ENCODE measurements at regions not wholly inside any gene's neighbourhood (a gene's known extent, or its start where the extent isn't known, plus 50 kb on each side); places are given as distances from the start of the nearest gene placed in this dataset.
"Not testable (repeated sequence)": the region's sequence is repeated elsewhere in the genome, so short reads cannot be mapped to it uniquely, and the experiment has no call there.

DNA sequence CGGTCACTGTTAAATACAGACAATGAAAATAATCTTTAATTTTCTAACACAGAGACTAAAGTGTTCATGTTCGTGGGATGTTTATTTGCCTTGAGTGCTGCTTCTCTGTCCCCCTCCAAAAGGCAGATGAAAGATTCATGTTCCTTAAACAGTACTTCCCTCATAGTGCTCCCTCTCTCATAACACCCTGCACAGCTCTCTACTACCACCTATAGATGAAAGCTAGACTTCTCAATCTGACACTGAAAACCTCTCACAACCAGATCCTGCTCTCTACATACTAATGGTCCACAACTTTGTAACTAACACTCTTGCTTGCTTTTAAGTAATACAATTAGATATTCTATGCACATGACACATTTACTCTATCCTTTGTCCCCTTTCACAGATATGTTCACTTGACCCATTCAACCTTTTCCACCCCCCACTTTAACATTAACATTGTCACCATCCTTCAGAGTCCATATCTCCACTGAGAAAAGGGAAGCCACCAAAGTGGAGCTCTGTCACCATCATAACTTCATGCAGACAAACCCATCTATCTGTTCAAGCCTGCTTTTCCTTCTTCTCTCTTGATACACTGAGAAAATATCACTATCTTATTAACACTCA is 266.4 kb upstream of the USP15 start:
- no peak for DNase-seq

DNA sequence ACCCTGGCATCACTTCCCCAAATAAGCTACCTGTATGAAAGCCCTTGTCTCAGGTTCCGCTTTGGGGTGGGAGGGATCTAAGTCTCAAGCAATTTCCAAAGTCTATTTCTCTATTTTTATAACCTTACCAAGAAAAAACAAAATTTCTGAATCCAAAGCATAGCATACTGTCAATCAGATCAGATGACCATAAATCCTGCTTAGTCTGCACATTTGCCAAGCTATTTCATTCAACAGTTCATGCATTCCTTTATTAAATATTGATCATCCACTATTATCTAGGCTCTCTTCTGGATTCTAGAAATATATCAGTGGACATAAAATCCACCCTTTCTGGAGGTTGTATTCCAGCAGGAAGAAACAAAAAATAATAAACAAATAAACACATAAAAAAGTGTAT is 263.5 kb upstream of the USP15 start:
- DNase-seq = no peak

DNA sequence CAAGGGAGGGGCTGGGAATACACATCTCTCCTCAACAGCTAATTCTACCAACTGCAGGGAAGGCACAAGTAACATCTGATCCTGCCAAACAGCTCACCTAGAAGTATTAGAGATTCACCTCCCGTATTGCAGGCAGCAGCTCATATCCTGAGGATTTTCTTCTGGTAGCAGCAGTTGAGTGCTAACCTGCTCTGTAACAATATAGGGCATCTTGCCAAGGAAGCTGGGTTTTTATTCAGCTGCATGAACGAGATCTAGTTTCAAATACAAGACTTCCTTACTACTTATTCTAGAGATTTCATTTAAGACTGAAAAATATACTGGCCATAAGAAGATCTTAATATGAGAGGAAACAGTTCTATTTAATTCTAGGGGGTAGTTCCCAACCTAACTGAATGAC is 261.4 kb upstream of the USP15 start:
- DNase-seq = no peak

DNA sequence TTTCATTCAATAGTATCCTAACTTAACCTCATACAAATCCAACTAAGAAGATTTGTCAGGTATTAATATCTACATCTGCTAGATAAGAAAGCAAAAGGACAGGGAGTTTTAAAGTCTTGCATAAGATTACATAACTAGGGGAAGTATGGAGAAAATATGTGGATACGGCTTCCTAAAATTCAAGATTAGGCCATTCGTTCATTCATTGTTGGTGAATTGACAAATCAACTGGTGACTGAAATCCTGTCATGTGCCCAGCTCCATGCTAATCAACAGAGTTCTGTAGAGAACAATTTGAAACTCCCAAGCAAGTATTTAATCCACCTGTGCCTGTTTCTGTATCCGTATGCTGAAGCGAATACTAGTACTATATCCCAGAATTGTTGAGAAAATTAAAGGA is 260.9 kb upstream of the USP15 start:
- DNase-seq = no peak

DNA sequence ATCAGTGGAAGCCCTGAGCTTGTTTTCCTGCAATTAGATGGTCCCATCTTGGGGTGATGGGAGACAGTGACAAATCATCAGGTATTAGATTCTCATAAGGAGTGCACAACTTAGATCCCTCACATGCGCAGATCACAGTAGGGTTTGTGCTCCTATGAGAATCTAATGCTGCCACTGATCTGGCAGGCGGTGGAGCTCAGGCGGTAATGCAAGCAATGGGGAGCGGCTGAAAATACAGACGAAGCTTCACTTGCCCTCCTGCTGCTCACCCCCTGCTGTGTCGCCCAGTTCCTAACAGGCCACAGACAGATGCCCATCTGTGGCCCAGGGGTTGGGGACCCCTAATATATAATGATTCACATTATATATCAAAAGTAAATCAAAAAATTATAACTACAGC is 258.8 kb upstream of the USP15 start:
- DNase-seq = no peak

DNA sequence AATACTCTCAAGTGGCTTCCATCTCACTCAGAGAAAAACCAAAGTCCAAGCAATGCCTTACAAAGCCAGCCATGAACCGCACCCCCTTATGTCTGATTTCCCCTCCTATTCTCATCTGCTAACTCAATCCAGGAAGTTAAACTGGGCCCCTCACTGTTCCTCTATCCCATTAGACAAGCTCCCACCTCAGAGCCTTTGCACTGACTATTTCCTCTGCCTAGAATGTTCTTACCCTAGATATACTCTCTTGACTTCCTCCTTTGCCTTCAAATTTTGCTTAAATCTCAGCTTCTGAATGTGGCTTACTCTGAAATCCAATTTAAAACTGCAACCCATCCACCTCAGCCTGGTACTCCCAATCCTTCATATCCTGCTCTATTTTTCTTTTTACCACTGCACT is 257.0 kb upstream of the USP15 start:
- DNase-seq = no peak

DNA sequence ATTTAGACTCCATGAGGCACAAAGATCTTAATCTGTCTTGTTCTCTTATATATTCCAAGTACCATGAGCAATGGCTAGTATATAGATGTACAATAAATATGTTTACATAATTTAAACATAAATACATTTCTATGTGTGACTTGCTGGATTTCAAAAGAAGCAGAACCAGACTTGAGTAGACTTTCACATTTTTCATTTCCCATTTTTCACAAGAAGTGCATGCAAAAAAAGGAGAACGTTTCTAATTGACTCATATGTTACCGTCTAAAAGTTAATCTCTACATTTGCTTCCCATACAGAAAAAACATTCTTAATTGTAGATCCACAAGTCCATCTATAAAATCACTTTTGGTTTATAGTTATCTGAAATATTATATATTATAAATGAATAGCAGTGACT is 256.5 kb upstream of the USP15 start:
- DNase-seq = no peak

DNA sequence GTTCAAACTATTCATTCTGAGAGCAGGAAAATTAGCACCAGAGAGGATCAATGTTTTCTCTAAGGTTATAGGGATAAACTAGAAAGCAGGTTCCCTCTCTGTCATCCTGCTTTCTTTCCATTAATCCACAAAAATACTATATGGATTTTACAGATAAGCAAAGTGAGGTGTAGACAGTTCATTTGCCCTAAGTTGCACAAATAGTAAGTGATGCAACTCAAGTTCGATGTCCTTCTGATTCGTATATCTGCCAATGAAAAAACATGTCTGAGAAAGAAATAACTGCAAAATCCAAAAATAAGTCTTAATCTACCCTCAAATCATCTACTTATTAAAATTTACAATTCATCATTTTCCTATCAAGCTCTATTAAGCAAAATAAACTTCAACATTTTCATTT is 254.6 kb upstream of the USP15 start:
- no peak for DNase-seq

DNA sequence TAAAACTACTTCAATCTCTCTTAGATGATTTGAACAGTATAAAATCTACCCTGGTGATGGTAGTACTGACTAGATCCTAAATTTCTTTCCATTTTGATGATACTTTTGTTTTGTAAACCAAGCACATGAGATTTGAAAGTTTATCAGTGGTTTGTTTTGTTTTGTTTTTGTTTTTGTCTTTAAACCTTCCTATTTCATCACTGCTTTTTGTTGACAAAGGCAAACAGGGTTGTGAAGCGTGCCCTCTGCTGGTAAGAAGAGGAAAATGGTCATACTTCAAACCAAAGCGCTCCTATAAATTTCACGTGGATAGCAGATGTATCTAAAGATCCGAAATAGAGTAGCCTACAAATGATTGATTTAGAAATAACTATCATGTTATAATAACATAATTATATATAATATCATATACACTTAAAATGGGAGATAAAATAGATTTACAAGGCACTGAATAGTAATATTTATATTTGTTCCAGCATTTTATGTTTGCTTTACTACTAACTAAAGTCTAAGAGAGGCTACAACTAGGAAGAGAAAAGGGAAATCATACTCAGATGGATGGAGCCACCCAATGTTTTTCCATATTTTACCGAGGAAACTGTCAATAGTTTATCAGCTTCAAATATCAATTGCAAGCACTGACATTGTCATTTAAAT is 254.0 kb upstream of the USP15 start:
- no peak for DNase-seq

DNA sequence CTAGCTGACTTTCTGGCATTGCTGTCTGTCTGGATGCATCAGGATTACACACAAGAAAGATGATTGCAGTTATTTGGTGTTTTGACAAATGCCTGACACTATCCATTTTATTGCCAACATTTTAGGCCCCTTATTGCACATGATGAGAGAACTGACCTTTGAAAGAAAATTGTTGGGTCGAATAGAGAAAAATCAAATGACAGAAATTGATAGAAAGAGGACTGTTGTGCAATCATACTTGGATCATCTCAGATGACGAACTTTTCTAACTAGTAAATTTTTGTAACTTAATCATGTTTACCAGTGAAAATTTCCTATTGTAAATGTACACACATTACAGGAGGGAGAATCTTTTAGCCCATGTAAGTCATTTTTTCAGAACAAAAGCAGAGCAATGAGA is 251.5 kb upstream of the USP15 start:
- DNase-seq = no peak

DNA sequence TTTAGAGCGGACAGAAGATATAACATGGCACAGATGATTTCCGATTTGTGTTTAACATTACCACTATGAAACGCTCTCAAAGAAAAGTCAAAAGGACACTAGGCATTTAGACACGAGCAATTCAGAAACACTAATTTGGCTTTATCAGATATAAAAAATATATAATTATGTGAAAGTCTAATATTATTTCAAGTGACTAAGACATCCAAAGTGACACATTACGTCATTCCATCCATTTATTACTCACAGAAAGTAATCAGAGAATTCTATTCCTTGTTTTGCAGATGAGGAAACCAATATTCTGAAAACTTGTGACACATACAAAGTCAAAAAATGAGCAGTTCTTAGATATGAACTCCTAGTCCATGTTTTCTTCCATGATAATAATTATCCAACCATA is 250.8 kb upstream of the USP15 start:
- DNase-seq = no peak

DNA sequence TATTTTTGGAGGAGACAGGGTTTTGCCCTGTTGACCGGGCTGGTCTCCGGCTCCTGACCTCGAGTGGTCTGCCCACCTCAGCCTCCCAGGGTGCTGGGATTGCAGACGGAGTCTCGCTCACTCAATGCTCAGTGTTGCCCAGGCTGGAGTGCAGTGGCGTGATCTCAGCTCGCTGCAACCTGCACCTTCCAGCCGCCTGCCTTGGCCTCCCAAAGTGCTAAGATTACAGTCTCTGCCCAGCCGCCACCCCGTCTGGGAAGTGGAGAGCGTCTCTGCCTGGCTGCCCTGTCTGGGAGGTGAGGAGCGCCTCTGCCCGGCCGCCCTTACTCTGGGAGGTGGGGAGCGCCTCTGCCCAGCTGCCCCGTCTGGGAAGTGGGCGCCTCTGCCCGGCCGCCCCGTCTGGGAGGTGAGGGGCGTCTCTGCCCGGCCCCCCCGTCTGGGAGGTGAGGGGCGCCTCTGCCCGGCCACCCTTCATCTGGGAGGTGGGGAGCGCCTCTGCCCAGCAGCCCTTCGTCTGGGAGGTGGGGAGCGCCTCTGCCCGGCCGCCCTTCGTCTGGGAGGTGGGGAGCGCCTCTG is 249.8 kb upstream of the USP15 start:
- DNase-seq = not testable (repeated sequence)

DNA sequence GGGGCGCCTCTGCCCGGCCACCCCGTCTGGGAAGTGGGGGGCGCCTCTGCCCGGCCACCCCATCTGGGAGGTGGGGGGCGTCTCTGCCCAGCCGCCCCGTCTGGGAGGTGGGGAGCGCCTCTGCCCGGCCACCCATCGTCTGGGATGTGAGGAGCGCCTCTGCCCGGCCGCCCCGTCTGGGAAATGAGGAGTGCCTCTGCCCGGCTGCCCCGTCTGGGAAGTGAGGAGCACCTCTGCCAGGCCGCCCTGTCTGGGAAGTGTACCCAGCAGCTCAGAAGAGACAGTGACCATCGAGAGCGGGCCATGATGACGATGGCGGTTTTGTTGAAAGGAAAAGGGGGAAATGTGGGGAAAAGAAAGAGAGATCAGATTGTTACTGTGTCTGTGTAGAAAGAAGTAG is 249.2 kb upstream of the USP15 start:
- not testable (repeated sequence) for DNase-seq

DNA sequence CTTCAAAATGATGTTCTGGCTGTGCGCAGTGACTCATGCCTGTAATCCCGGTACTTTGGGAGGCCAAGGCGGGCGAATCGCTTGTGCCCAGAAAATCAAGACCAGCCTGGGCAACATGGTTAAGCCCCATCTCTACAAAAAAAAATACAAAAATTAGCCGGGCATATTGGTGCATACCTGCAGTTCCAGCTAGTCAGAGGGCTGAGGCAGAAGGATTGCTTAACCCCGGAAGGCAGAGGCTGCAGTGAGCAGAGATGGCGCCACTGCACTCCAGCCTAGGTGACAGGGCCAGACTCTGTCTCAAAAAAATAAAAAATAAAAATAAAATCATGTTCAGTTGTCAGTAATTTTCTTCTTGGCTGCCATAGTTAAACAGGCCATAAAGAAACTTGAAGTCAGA is 245.9 kb upstream of the USP15 start:
- no peak for DNase-seq

DNA sequence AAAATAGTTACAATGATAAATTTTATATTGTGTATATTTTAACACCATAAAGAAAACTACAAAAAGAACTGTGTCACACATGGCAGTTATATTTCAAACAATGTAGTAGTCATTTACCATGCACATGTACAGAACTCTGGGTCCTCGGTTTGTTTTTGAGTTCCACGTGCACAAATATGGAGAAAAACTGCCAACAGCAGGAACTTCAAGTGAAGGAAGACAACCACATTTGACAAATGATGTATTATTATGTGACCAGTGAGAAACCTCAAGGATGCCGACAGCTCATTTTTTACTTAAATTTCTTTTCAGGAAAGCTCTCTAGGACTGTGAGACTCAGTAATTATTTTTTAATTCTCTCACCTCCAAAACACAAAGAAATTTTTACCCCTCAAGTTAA is 244.2 kb upstream of the USP15 start:
- no peak for DNase-seq

DNA sequence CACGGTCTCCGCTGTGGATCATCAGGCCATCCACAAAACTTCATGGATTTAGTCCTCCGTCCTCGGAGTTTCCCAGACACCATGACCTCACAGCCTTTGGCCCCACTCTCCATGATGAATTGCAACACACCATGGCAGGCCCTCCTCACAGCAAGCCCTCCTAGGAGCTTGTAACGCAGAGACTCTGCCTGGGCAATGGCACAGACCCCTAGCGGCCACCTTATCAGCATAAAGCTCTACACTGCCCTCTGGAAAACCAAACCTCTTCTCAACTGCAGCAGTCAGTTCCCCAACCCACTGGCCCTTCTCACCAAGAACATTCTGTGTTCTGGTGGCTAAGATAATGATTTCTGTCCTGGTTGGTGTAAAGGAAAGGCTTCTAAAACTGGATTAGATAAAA is 238.4 kb upstream of the USP15 start:
- DNase-seq = no peak

DNA sequence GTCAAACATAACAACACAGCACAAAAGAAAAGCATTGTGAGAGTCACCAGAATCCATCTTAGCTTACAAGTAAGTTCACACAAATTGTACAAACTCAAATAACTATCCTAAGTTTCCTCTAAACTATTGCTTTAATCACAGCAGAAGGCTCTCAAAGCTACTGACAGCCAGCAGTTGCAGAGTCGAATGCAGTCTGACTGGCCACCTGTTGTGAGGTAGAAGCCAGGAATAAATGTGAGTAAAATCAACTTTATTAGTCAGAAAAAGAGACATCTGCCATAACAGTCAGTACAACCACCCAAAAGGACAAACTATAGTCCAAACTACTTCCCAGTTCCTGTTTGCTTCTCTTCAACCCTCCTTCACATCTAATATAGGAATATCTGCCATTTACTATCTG is 231.7 kb upstream of the USP15 start:
- DNase-seq = no peak

DNA sequence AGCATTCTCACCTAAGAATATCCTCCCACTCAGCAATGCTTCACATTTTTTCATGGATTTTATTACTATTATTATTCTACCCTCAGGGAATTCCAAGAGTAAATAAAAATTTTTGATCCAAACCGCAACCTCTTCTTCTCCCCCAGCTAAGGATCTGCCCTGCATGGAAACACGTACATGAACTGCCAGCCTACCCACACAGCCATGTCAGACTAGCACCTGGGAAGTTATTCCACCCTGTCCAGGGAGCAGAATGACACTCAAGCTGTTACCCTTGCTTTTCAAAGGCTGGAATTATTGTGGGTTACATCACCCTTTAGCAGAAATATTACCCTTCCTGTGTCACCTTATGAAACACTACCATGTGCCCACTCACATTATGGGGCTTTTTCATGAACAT is 227.3 kb upstream of the USP15 start:
- DNase-seq = no peak

DNA sequence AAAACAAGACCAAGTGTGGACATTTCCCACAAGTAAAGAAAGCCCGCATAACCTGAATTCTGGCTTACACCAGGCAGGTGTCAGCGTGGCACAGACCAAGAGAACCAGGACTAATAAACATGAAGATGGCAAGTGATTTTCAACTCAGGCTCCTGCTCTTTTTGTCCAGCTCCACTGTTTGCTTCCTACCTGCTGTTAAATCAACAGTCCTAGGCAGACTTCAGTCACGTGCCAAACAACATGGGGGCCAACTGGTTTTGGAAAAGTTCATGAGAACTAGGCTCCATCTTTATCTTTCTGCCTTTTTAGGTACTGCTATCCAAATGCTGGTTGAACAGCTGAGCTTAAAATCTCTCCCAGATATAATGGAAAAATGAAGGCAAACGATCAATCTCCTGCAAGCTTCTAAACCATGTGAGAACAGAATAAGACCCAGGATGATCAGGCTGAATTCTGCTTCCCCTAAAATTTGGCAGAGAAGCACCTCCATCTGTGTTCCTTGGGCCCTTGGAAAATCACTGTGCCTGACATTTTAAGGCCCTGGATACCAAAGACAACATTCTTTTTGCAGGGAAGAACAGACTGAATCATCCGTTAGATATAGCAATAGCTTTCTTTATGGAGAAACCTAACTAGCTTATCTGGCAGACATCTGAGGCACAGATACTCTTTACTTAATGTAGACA is 215.6 kb upstream of the USP15 start:
- no peak for DNase-seq

DNA sequence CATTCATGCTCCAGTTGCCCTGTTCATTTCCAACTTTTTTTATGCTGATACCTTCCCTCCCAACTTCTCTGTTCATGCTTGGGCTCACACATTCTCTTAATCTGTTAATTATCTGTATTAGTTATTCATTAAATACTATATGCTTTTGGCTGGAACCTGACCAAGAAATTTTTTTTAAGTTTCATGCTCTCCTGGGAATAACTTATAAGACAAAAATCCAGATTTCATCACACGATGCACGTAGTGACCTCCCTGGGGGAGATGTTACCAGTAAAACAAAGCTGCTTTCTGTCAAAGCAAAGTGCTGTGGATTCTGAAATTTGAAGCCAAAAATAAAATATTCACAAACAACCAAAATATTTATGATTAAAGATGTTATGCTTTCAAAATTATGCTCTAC is 215.0 kb upstream of the USP15 start:
- no peak for DNase-seq

DNA sequence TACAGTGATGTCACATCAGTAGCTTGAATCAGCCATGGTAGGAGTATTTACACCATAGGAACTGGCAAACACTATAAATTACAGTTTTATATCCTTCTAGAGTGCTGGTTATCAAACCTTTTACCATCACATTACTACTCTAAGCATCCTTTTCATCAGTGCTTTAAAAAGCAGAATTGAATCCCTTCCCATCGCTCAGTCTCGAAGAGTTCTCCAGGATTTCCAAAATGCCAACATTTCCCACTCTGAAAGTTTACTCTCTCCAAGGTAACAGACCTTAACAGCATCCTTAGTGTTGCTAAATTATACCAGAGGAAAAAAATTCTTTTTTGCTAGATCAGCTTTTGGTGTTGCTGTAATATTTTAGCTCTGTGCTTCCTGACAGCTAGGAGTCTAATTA is 209.4 kb upstream of the USP15 start:
- no peak for DNase-seq

DNA sequence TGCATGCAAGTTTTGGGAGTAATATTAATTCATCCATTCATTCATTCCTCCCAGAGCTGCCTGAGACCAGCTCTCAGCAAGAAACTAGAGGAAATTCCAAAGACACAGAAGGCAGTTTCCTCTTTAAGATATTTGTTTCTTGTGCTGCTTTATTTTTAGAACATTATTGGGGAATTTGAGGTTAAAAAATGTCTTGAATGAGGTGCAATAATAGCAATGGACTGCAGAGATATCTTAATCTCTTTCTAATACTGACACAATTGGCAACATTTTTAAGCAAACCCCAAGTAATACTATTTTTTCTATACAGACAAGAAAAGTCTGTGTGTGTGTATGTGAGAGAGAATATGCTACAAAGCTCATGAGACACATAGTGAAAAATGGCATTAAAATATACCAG is 190.2 kb upstream of the USP15 start:
- no peak for DNase-seq

DNA sequence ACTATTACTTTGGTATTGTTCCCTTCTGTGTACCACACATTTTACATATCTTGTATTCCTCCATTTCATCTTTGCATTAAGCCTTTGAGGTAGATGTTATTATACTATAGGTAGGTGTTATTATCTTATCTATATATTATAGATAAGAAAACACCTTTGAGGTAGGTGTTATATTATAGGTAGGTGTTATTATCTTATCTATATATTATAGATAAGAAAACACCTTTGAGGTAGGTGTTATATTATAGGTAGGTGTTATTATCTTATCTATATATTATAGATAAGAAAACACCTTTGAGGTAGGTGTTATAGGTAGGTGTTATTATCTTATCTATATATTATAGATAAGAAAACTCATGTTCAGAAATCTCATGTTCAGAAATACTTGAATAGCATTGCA is 187.0 kb upstream of the USP15 start:
- DNase-seq = not testable (repeated sequence)

DNA sequence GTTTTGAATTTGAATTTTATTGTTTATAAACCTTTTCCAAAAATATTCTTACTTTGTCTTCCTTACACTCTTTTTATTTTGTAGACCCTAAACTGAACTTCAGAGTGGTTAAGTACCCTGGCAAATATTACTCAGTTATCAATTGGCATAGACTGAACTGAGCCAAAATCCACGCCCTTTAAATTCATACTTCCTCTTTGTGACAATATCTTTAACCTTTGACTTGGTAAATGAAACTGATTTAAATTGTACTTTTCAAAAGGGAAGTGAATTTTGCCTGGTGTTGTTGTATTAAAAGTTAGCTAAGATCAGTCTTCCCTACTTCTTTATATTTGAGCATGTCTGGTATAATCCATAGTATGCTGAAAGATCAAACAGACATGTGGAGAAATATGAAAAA is 184.3 kb upstream of the USP15 start:
- no peak for DNase-seq

Measured in NCI-H1105 (cell line).